H1 (cell line): ENCODE measurements at regions not wholly inside any gene's neighbourhood (a gene's known extent, or its start where the extent isn't known, plus 50 kb on each side); places are given as distances from the start of the nearest gene placed in this dataset.

ENCODE experiments used
- ATF2 ChIP-seq: IDR thresholded peaks from 2 replicates; pipeline ENCODE4 v1.6.1; 2012; ENCODE audit warnings: low read length, inconsistent platforms
- CHD2 ChIP-seq: IDR thresholded peaks from 2 replicates; pipeline ENCODE4 v1.6.1; 2012; ENCODE audit warnings: low read length, improper control_type of control experiment
- MAFK ChIP-seq: IDR thresholded peaks from 2 replicates; pipeline ENCODE4 v1.6.1; 2012; ENCODE audit warnings: low read depth, mild to moderate bottlenecking, improper control_type of control experiment, low read length
- NRF1 ChIP-seq: IDR thresholded peaks from 2 replicates; pipeline ENCODE4 v1.6.1; 2011; ENCODE audit warnings: mild to moderate bottlenecking, low read depth, low read length, improper control_type of control experiment
- RNF2 ChIP-seq: fragments of 200-900, 300-1000 bp; sonication (generic); IDR thresholded peaks from 2 replicates; pipeline ENCODE4 v1.7.1; 2016; ENCODE audit warnings: borderline replicate concordance, low read depth, mild to moderate bottlenecking, antibody characterized with exemption, low read length; ENCODE audit not compliant: poor library complexity, severe bottlenecking; ENCODE audit errors: missing control alignments
- SIX5 ChIP-seq: IDR thresholded peaks from 2 replicates; pipeline ENCODE4 v1.6.1; 2011; ENCODE audit warnings: mild to moderate bottlenecking, low read depth, low read length

DNA sequence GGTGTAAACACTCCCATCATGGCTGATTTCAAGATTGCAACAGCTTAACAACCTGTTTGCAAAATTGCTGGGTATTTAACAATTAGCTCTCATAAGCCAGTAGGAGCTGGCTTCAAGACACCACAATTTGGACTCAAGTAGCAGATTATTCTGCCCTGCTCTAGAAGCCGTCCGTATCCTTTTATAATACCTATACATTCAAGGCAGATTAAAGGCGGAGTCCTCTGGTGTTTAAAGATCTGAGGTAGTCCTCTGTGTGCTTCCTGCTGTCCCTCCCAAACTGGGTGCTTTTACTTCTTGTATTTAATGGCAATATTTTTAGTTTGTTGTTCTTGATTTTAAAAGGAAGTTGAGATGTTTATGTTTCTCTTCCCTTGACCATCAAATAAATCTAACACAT is 62.2 kb upstream of the SOX4 start (continued):
- TF ChIP-seq ATF2 (no peak), CHD2 (no peak), SIX5 (no peak), MAFK (no peak), RNF2 (no peak), NRF1 (no peak)
- TF ChIP-seq, all 59 proteins: peak for 0
